Adrenal gland (tissue), 9 donors: ENCODE measurements at regions not wholly inside any gene's neighbourhood (a gene's known extent, or its start where the extent isn't known, plus 50 kb on each side); places are given as distances from the start of the nearest gene placed in this dataset.

Experiments
- DNase-seq, 7 donors: peaks; one replicate each; pipeline ENCODE4 v3.0.0-alpha.2; 2019 to 2020
- H3K27ac ChIP-seq, 5 donors: fragments of 200-600 bp; sonication (generic) in 4 of 5; 1 replicate in 3 of 5; 2 replicates in 2 of 5; pipeline versions ENCODE4 v1.5.1 to v1.8.0; 2016 to 2020; ENCODE audit warnings: mild to moderate bottlenecking in 1 of 5
- H3K27me3 ChIP-seq: fragments of 200-600 bp; 2 replicates; pipeline ENCODE4 v1.8.0; 2021
- H3K36me3 ChIP-seq, 2 donors: fragments of 200-600 bp; replicated peaks in 1 of 2; 1 replicate in 1 of 2; 2 replicates in 1 of 2; pipeline versions ENCODE4 v1.5.1 to v1.8.0; 2018 to 2022
- H3K4me1 ChIP-seq, 2 donors: fragments of 200-600 bp; replicated peaks in 1 of 2; 1 replicate in 1 of 2; 2 replicates in 1 of 2; pipeline versions ENCODE4 v1.5.1 to v1.8.0; 2018 to 2021
- H3K4me3 ChIP-seq, 4 donors: fragments of 200-600 bp; sonication (generic) in 3 of 4; one replicate each; pipeline ENCODE4 v1.5.1; 2016 to 2018
- H3K9me3 ChIP-seq, 3 donors: fragments of 200-600 bp; sonication (generic) in 1 of 3; replicated peaks in 1 of 3; 1 replicate in 2 of 3; 2 replicates in 1 of 3; pipeline versions ENCODE4 v1.5.1 to v1.8.0; 2016 to 2021
- CTCF ChIP-seq, 6 experiments: fragments of 450-650 bp in 4 of 6; fragments of 200-600 bp in 2 of 6; sonication (generic) in 1 of 6; IDR thresholded peaks; 1 replicate in 5 of 6; 2 replicates in 1 of 6; pipeline versions ENCODE4 v1.5.1 to v1.8.0; 2016 to 2021; ENCODE audit warnings: antibody characterized with exemption in 6 of 6, mild to moderate bottlenecking in 2 of 6, moderate library complexity in 1 of 6
- POLR2A ChIP-seq, 2 donors: fragments of 450-650 bp; IDR thresholded peaks; one replicate each; pipeline ENCODE4 v1.6.1; 2017; ENCODE audit warnings: antibody characterized with exemption in 2 of 2, mild to moderate bottlenecking in 2 of 2, moderate library complexity in 1 of 2
- WGBS, 4 donors: extraction: QIAGEN DNeasy Blood & Tissue Kit in 2 of 4; methylation state at CpG; one replicate each; pipeline versions ENCODE4 v1.1.5 to v1.1.7; 2013 to 2017; 5-methylcytosine and 5-hydroxymethylcytosine counted together
- intact Hi-C, 2 donors: fragments of 100-400 bp; cut with DNase I; formaldehyde crosslinking; loops; one replicate each; pipeline versions ENCODE4 v1.14.1 to v1.15.0; 2022 to 2023
- small RNA-seq, 2 donors: library from RNA; depleted of rRNA; stranded (forward); fragments of <200 nt; gene quantifications; one replicate each; pipeline ENCODE3, GENCODE V24; 2016
- donor health status: healthy with polysubstance abuse.
- donor health status: Bipolar disorder and iron deficiency.
- donor health status: DM: yes; HTN: yes; CAD: no.
- donor health status: DM: no; HTN: no; CAD: no.
- donor health status: DM: no; HTN: no; CAD: no.

- H3K4me1 ChIP-seq, result no peaks in the 10 kb centered on the region
- no peak overlapping the region for H3K4me3 ChIP-seq
- H3K27ac ChIP-seq, result no peak overlapping the region
- no peaks in the 10 kb centered on the region for H3K27me3 ChIP-seq
- no peaks in the 10 kb centered on the region for H3K36me3 ChIP-seq
- intact Hi-C loops, result no loop called here
- no peak for DNase-seq
- no peaks in the 10 kb centered on the region for H3K9me3 ChIP-seq
- TF ChIP-seq POLR2A (IDR thresholded peaks at IDR 0.05), result no peak
- no peak for TF ChIP-seq CTCF (IDR thresholded peaks at IDR 0.05)
Measured at GRCh38 chr18:57296336-57296735, 56.0 kb upstream of the ST8SIA3 start.

GRCh38 chr18:57297306-57297705 is 55.1 kb upstream of the ST8SIA3 start:
- Histone ChIP-seq H3K36me3 (no peaks in the 10 kb centered on the region), H3K27ac (no peak overlapping the region), H3K4me1 (no peaks in the 10 kb centered on the region), H3K27me3 (no peaks in the 10 kb centered on the region), H3K4me3 (no peak overlapping the region), H3K9me3 (no peaks in the 10 kb centered on the region)
- DNase-seq, result no peak
- WGBS, 4 donors, result 83 to 91% (median 87%) methylated on average over 7 of the region's 7 CpGs
- no peak for TF ChIP-seq POLR2A (IDR thresholded peaks at IDR 0.05)
- no peak for TF ChIP-seq CTCF (IDR thresholded peaks at IDR 0.05)
- intact Hi-C loops, result no loop called here

- no peak for TF ChIP-seq POLR2A (IDR thresholded peaks at IDR 0.05)
- no peak for TF ChIP-seq CTCF (IDR thresholded peaks at IDR 0.05)
Measured at GRCh38 chr18:57299931-57300330, 52.4 kb upstream of the ST8SIA3 start.

GRCh38 chr18:57301573-57302559 is 50.5 kb upstream of the ST8SIA3 start:
- H3K4me3 ChIP-seq, result no peak overlapping the region
- peaks cover 5% of the 10 kb centered on the region for H3K27me3 ChIP-seq
- no peak for DNase-seq
- intact Hi-C loops, result no loop called here
- no peak overlapping the region for H3K27ac ChIP-seq
- WGBS, 4 donors, result 34 to 43% (median 37%) methylated on average over 11 of the region's 11 CpGs
- no peaks in the 10 kb centered on the region for H3K36me3 ChIP-seq
- TF ChIP-seq POLR2A (IDR thresholded peaks at IDR 0.05), result no peak
- no peak for TF ChIP-seq CTCF (IDR thresholded peaks at IDR 0.05)
- H3K9me3 ChIP-seq, result no peaks in the 10 kb centered on the region
- no peaks in the 10 kb centered on the region for H3K4me1 ChIP-seq

More at GRCh38 chr18:57299931-57300330, 52.4 kb upstream of the ST8SIA3 start:
- DNase-seq, result no peak
- H3K9me3 ChIP-seq, result no peaks in the 10 kb centered on the region
- no peaks in the 10 kb centered on the region for H3K36me3 ChIP-seq
- peaks cover 5% of the 10 kb centered on the region for H3K27me3 ChIP-seq
- H3K4me1 ChIP-seq, result no peaks in the 10 kb centered on the region
- H3K27ac ChIP-seq, result no peak overlapping the region
- no peak overlapping the region for H3K4me3 ChIP-seq
- intact Hi-C loops, result no loop called here

Small RNA genes in the stretch of these regions (small RNA-seq; reads per million reads assigned to genes)
- 0 to 0.08 reads per million in 2 donors for gene RNU6-737P
